GM18907 (cell line): ENCODE measurements at regions not wholly inside any gene's neighbourhood (a gene's known extent, or its start where the extent isn't known, plus 50 kb on each side); places are given as distances from the start of the nearest gene placed in this dataset.
"Not testable (repeated sequence)": the region's sequence is repeated elsewhere in the genome, so short reads cannot be mapped to it uniquely, and the experiment has no call there.

Source experiments
- ATAC-seq: cut with Tn5 transposase; IDR thresholded peaks from one replicate; pipeline ENCODE4 v1.9.1; 2021; ENCODE audit warnings: mild to moderate bottlenecking, moderate library complexity; ENCODE audit not compliant: unreplicated experiment

- ATAC-seq: peak; percentile 87
These were observed 1323.0 kb upstream of the GJE1 start for GRCh38 chr6:140809694-140810101.

GRCh38 chr6:140806431-140806830 is 1326.3 kb upstream of the GJE1 start:
- ATAC-seq: no peak

GRCh38 chr6:140794544-140794943 is 1338.2 kb upstream of the GJE1 start:
- ATAC-seq: no peak

- no peak for ATAC-seq
These were observed 1342.6 kb upstream of the GJE1 start for GRCh38 chr6:140790109-140790508.

- ATAC-seq: no peak
These were observed 1343.3 kb upstream of the GJE1 start for GRCh38 chr6:140789466-140789865.

GRCh38 chr6:140785926-140786325 is 1346.8 kb upstream of the GJE1 start:
- no peak for ATAC-seq

- no peak for ATAC-seq
These were observed 1348.2 kb upstream of the GJE1 start for GRCh38 chr6:140784573-140784972.

GRCh38 chr6:140783504-140783903 is 1349.2 kb upstream of the GJE1 start:
- ATAC-seq: not testable (repeated sequence)

GRCh38 chr6:140782941-140783340 is 1349.8 kb upstream of the GJE1 start:
- no peak for ATAC-seq

GRCh38 chr6:140779991-140780596 is 1352.6 kb upstream of the GJE1 start:
- no peak for ATAC-seq

GRCh38 chr6:140779341-140779740 is 1353.4 kb upstream of the GJE1 start:
- no peak for ATAC-seq

- no peak for ATAC-seq
These were observed 1354.9 kb upstream of the GJE1 start for GRCh38 chr6:140777780-140778179.

- no peak for ATAC-seq
These were observed 1357.7 kb upstream of the GJE1 start for GRCh38 chr6:140775061-140775460.

GRCh38 chr6:140774080-140774505 is 1358.6 kb upstream of the GJE1 start:
- peak; percentile 99 for ATAC-seq

GRCh38 chr6:140773276-140773675 is 1359.4 kb upstream of the GJE1 start:
- no peak for ATAC-seq

- no peak for ATAC-seq
These were observed 1360.1 kb upstream of the GJE1 start for GRCh38 chr6:140772576-140772975.

GRCh38 chr6:140768133-140768532 is 1364.6 kb upstream of the GJE1 start:
- no peak for ATAC-seq

- no peak for ATAC-seq
These were observed 1365.7 kb upstream of the GJE1 start for GRCh38 chr6:140766999-140767398.

- ATAC-seq: no peak
These were observed 1374.4 kb upstream of the GJE1 start for GRCh38 chr6:140758169-140758877.

GRCh38 chr6:140752234-140752633 is 1377.8 kb upstream of the CITED2 start:
- no peak for ATAC-seq

GRCh38 chr6:140747114-140747513 is 1372.7 kb upstream of the CITED2 start:
- no peak for ATAC-seq

GRCh38 chr6:140744659-140745320 is 1370.3 kb upstream of the CITED2 start:
- ATAC-seq: peak; percentile 90
